GM18508 (cell line): ENCODE measurements at regions not wholly inside any gene's neighbourhood (a gene's known extent, or its start where the extent isn't known, plus 50 kb on each side); places are given as distances from the start of the nearest gene placed in this dataset.
"Not testable (repeated sequence)": the region's sequence is repeated elsewhere in the genome, so short reads cannot be mapped to it uniquely, and the experiment has no call there.

Experiments used
- ATAC-seq: cut with Tn5 transposase; IDR thresholded peaks from one replicate; pipeline ENCODE4 v1.9.1; 2021; ENCODE audit warnings: moderate number of reproducible peaks; ENCODE audit not compliant: insufficient read depth, unreplicated experiment

GRCh38 chr2:185472574-185472973 lies 266.0 kb upstream of the FSIP2 start:
- no peak for ATAC-seq

GRCh38 chr2:185473838-185474237 lies 264.8 kb upstream of the FSIP2 start:
- no peak for ATAC-seq

DNA sequence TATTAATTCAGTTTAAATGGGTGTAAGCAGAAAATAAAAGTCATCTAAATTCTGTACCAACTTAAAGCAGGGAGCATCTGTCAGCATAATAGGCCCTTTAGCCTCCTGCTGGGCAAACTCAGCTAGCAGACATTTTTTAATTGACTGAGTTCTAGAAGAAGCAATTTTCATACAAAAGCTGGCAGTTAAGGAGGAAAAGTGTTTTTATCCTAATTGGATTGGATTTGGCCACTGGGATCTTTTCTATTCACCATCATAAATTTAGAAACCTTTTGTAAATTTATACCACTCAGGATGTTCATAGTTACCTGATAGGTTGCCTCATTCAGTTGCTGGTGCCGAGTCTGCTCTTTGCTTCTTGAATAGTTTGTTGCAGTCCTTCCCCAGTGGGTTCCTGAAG lies 262.7 kb upstream of the FSIP2 start:
- no peak for ATAC-seq

GRCh38 chr2:185477452-185477851 lies 261.2 kb upstream of the FSIP2 start:
- no peak for ATAC-seq

- ATAC-seq = no peak
These were observed 254.0 kb upstream of the FSIP2 start for GRCh38 chr2:185484602-185485001.

DNA sequence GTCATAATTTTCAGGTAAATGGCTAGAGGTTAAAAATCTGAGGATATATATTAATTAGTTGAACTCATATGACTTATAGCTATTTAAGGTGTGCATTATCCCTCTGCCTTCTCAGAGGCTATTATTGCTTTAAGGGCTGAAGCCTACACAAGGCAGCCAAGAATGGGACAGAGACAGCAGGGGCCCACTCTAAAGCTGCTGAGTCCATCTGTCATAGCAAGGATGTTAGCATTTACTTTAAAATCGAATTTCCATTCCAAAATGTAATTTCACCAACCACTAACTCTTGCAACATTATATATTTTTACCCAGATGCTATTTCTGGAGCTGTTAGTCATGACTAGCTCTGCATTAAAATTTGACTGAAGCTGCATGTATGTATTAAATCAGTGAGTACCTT lies 236.3 kb upstream of the FSIP2 start:
- ATAC-seq = no peak

DNA sequence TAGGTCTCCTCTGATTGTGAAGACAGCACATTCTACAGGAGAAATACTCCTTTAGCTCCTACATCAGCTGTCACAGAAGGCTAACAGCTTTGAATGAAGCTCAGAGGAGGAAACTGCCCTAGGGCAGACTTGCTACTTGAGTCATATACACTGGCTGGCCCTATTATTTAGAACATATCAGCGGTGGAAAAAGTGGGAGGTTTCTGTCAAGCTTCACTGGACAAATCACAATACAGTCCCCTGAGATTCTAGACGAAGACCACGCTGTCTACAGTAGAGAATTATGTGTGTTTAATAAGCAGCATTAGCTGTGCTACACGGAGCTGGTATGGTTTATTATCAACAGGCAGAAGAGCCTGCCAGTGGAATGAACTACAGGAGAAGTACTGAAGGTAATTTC lies 230.9 kb upstream of the FSIP2 start:
- ATAC-seq = no peak

DNA sequence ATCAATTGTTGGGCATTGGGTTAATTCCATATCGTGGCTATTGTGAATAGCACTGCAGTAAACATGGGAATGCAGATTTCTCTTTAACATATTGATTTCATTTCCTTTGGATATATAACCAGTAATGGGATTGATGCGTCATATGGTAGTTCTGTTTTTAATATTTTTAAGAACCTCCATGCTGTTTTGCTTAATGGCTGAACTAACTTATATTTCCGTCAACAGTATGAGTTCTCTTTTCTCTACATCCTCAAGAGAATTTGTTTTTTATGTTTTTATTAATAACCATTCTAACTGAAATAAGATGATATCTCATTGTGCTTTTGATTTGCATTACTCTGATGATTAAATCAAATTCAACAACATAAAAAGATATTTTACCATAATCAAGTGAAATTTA lies 228.5 kb upstream of the FSIP2 start:
- no peak for ATAC-seq

DNA sequence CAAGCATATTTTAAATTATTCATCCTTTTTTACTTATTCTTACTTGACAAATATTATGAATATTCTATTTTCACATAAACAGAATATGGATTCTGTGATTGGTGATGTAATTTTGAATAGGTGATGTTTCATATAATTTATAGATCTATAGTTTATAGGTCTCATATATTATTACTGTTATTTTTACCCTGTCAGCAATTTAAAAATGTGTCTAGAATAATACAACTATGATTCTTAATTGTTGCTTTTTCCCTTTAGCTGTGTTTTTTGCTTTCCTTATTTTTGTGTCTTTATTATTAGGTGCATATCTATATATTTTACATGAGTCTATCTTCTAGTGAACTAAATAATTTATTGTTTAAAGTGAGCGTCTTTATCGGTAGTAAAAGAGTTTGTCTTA lies 226.7 kb upstream of the FSIP2 start:
- no peak for ATAC-seq

DNA sequence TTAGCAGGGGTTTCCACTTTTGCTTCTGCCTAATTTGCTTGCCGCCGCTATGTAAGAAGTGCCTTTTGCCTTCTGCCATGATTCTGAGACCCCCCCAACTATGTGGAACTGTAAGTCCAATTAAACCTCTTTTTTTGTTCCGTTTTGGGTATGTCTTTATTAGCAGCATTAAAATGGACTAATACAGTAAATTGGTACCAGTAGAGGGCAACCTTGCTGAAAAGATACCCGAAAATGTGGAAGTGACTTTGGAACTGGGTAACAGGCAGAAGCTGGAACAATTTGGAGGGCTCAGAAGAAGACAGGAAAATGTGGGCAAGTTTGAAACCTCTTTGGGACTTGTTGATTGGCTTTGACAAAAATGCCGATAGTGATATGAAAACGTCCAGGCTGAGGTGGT lies 216.1 kb upstream of the FSIP2 start:
- ATAC-seq = no peak

GRCh38 chr2:185524242-185524641 lies 214.4 kb upstream of the FSIP2 start:
- not testable (repeated sequence) for ATAC-seq

DNA sequence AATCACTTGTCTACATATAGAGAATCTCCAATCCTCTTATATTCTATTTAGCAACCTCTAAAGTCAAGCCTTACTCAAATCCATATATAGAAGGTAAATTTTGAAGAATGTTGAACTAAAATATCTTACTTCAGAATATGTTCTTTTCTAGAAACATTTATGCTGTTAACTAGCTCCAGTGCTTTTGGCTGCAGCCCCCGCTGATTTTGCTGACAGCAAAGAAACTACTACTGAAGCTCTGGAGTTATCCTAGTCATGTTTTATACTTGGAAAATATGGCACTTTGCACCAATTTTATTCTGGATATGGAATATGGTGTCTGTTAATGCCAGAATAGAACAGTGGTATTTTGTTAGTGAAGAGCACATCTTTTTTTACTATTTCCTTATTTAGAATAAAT lies 212.4 kb upstream of the FSIP2 start:
- ATAC-seq = no peak

GRCh38 chr2:185531721-185532120 lies 206.9 kb upstream of the FSIP2 start:
- ATAC-seq = no peak

- no peak for ATAC-seq
These were observed 200.9 kb upstream of the FSIP2 start for GRCh38 chr2:185537689-185538088.

DNA sequence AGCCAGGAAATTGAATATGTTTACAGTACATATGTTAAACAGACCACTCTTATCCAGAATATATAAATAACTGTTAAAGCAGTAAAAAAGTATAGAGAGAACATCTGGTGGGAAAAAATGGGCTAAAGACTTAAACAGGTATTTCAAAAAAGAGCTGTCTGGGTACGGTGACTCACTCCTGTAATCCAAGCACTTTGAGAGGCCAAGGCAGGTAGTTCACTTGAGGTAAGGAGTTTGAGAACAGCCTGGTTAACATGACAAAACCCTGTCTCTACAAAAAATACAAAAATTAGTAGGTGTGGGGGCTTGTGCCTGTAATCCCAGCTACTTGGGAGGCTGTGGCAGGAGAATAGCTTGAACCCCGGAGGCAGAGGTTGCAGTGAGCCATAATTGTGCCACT lies 171.4 kb upstream of the FSIP2 start:
- ATAC-seq = no peak

DNA sequence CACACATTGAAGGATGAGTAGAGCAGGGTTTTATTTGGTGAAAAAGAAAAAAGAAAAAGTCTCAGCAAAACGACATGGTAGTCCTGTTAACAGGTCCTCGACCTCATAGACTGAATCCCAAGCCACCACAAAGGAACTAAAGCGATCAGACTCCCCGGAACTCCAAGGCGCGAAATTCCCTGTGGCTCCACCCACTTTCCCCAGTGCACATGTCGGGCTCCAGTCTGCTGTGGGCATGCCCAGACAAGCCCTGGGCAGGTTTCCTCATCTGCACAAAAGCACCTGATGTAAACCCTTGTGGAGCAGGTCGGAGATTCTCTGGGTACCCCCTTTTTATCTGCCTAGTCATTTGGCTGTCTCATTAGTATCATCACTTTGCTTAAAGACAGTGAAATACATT lies 170.7 kb upstream of the FSIP2 start:
- no peak for ATAC-seq

DNA sequence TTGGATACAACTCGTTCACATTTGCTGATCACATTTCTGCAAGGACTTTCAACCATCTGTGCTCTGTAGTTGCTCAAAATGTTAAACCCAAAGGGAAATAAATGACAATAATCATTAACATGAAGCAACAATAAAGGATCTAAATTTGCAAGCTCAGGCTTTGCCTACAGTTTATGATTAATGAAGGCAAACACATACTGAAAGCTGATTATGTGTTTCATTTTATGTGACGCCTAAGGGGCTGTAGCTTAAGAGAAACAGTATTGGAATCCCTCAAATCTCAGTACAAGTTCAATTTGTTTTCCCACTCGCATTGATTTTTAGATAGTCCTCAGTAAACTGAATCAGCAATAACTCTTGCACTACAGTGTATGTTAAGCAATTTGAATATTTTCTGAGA lies 160.3 kb upstream of the FSIP2 start:
- peak; percentile 83 for ATAC-seq

GRCh38 chr2:185583058-185583816 lies 155.4 kb upstream of the FSIP2 start:
- ATAC-seq = no peak

GRCh38 chr2:185585165-185585564 lies 153.4 kb upstream of the FSIP2 start:
- not testable (repeated sequence) for ATAC-seq

DNA sequence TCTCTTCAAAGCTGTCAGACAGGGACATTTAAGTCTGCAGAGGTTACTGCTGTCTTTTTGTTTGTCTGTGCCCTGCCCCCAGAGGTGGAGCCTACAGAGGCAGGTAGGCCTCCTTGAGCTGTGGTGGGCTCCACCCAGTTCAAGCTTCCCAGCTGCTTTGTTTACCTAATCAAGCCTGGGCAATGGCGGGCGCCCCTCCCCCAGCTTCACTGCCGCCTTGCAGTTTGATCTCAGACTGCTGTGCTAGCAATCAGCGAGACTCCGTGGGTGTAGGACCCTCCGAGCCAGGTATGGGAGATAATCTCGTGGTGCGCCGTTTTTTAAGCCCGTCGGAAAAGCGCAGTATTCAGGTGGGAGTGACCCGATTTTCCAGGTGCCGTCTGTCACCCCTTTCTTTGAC lies 147.3 kb upstream of the FSIP2 start:
- not testable (repeated sequence) for ATAC-seq

DNA sequence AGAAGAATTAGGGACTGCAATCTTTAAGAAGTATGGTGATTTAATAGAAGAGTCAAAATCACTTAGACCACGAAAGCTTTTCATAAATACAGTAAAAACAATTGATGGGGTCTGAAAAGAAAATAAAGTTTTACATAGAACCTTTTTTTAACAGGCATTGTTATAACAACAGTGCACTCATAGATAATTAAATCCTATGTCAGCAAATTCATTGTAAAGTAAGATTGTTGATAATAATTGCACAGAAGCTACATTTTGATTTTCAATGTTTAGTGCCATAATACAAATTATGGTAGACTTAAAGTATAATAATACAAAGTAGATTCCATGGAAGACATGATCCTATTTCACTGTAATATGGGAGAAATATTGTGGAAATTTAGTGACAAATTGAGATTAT lies 130.7 kb upstream of the FSIP2 start:
- no peak for ATAC-seq

- no peak for ATAC-seq
These were observed 129.8 kb upstream of the FSIP2 start for GRCh38 chr2:185608799-185609198.

- ATAC-seq = no peak
These were observed 128.3 kb upstream of the FSIP2 start for GRCh38 chr2:185610301-185610700.
